ENCODE measurements at regions not wholly inside any gene's neighbourhood (a gene's known extent, or its start where the extent isn't known, plus 50 kb on each side); places are given as distances from the start of the nearest gene placed in this dataset.

DNA sequence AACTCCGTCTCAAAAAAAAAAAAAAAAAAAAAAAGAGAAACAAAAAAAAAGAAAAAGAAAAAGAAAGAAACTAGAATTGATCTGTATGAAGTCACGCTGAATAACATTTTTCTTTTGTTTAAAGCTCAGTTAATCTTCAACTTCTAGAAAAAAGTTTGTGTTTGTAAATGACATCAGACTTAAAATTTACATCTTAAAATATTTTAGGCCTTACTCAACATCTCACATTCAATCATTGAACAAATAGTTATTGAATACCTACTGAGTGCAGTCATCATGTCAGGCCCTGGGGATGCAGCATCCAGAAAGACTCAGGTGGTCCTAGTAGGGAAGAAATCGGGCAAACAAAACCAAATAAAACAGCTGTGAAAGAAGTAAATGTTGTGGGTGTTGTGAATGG is 292.3 kb upstream of the FANCL start:
- no peaks in the 10 kb centered on the region for H3K79me2 ChIP-seq (ENCODE audit: control insufficient read depth in 1 of 2, insufficient read depth in 2 of 2, low read length in 2 of 2)
- no peak overlapping the region for H3K23ac ChIP-seq (ENCODE audit: insufficient read length)
- 0 out of 4 replicates have a peak overlapping the region, but pooled peaks of 1 of the 2 experiments have one; percentile 48 for H3K4me2 ChIP-seq (ENCODE audit: insufficient read depth in 1 of 2, low read depth in 2 of 2, low read length in 2 of 2)
- no peak overlapping the region for H3K56ac ChIP-seq (replicated peaks; ENCODE audit: insufficient read length, low read depth, low read length)
- peak overlapping the region; percentile 36; the same call in 1 of the 2 replicates for H3K18ac ChIP-seq (ENCODE audit: extremely low read depth, low read length)
- H3K4ac ChIP-seq (replicated peaks; ENCODE audit: insufficient read length, low read depth, low read length), result no peak overlapping the region
- peak overlapping the region; percentile 96; the same call in 1 of the 2 replicates for H2AK5ac ChIP-seq (ENCODE audit: low read depth, low read length)
- H2BK20ac ChIP-seq (ENCODE audit: low read length), result peak overlapping the region; percentile 96; the same call in 1 of the 2 replicates
- no peaks in the 10 kb centered on the region for H3K36me3 ChIP-seq (ENCODE audit: control insufficient read depth in 2 of 4, insufficient read depth in 4 of 4, low read length in 3 of 4)
- H4K91ac ChIP-seq (replicated peaks; ENCODE audit: insufficient read length, low read length), result peak overlapping the region; percentile 16
- H3K14ac ChIP-seq (ENCODE audit: insufficient read length), result no peak overlapping the region
- H2BK5ac ChIP-seq (ENCODE audit: low read depth, low read length), result peak overlapping the region; percentile 97; the same call in 1 of the 2 replicates
- H4K5ac ChIP-seq (ENCODE audit: insufficient read length, low read depth, low read length), result no peak overlapping the region
- no peaks in the 10 kb centered on the region for H3K9me3 ChIP-seq (ENCODE audit: insufficient read depth in 2 of 2, low read depth in 1 of 2, low read length in 1 of 2)
- H3K79me1 ChIP-seq (ENCODE audit: low read depth, low read length), result no peaks in the 10 kb centered on the region
- TF ChIP-seq RNF2 (IDR thresholded peaks at IDR 0.05; ENCODE audit: borderline replicate concordance, low read depth, low read length, missing control alignments, poor library complexity, severe bottlenecking), result no peak
- TF ChIP-seq YY1 (IDR thresholded peaks at IDR 0.05; ENCODE audit: low read depth, low read length), result no peak
- no peak for TF ChIP-seq RBBP5 (IDR thresholded peaks at IDR 0.05; ENCODE audit: borderline replicate concordance, low read depth, low read length)
- TF ChIP-seq CBX8 (IDR thresholded peaks at IDR 0.05; ENCODE audit: borderline replicate concordance, low read depth, low read length), result no peak
- no peak for TF ChIP-seq KDM5A (IDR thresholded peaks at IDR 0.05; ENCODE audit: low read length)
- TF ChIP-seq RAD21 (IDR thresholded peaks at IDR 0.05 in 1 of 2, conservative IDR thresholded peaks at IDR 0.05 in 1 of 2; ENCODE audit: low read depth in 2 of 2, low read length in 2 of 2), result no peak
- TF ChIP-seq CHD1 (IDR thresholded peaks at IDR 0.05; ENCODE audit: low read depth, low read length), result no peak
- TF ChIP-seq SIRT6 (IDR thresholded peaks at IDR 0.05; ENCODE audit: low read length), result no peak
- TF ChIP-seq POU5F1 (IDR thresholded peaks at IDR 0.05; ENCODE audit: low read depth, low read length), result no peak
- TF ChIP-seq SIX5 (IDR thresholded peaks at IDR 0.05; ENCODE audit: low read depth, low read length), result no peak
- TF ChIP-seq GTF2F1 (IDR thresholded peaks at IDR 0.05; ENCODE audit: borderline replicate concordance, low read depth, low read length), result no peak
- no peak for TF ChIP-seq CTBP2 (IDR thresholded peaks at IDR 0.05; ENCODE audit: borderline replicate concordance, insufficient read depth, insufficient read length, low read length)
- TF ChIP-seq SP1 (IDR thresholded peaks at IDR 0.05; ENCODE audit: low read depth, low read length), result no peak
- TF ChIP-seq TEAD4 (IDR thresholded peaks at IDR 0.05; ENCODE audit: low read depth, low read length), result no peak
- no peak overlapping the region for H3K4me3 ChIP-seq (ENCODE audit: extremely low read depth in 1 of 4, insufficient read depth in 2 of 4, low read depth in 3 of 4, low read length in 4 of 4)
- no peak overlapping the region for H4K8ac ChIP-seq (ENCODE audit: extremely low read depth, insufficient read depth, low read length)
- H2BK12ac ChIP-seq (ENCODE audit: low read depth, low read length), result peak overlapping the region; percentile 92
- peaks cover 0 to 27% (median 19%) of the 10 kb centered on the region in 4 experiments for H3K4me1 ChIP-seq (replicated peaks in 1 of 4; ENCODE audit: control insufficient read depth in 3 of 4, insufficient read depth in 4 of 4, low read length in 3 of 4)
- 81% methylated on average over 2 of the region's 3 CpGs; no CpG with 5 or more reads in 1 of the 2 experiments for WGBS, 2 experiments (ENCODE audit: extremely low coverage in 1 of 2, insufficient coverage in 1 of 2, insufficient read length in 1 of 2, insufficient replicate concordance in 2 of 2, low coverage in 1 of 2, low lambda C conversion rate in 2 of 2, missing lambda C conversion rate in 1 of 2)
- H2BK120ac ChIP-seq (replicated peaks; ENCODE audit: low read depth, low read length), result peak overlapping the region; percentile 60
- H3K23me2 ChIP-seq (ENCODE audit: low read depth, low read length), result 0 out of 2 replicates have a peak, but pooled peaks cover 2% of the 10 kb centered on the region
- no peak for FAIRE-seq
- no peak overlapping the region for H2AFZ ChIP-seq (ENCODE audit: low read length)
- no peak overlapping the region for H3K9ac ChIP-seq (replicated peaks in 1 of 4; ENCODE audit: extremely low read depth in 1 of 4, low read depth in 3 of 4, low read length in 3 of 4)
- ChIA-PET CTCF (ENCODE audit: partially characterized antibody) (interaction anchor here (1.4 kb wide), 1 partner anchor 11 kb away, joined by 5 read pairs; no protein-coding TSS in a partner anchor), POLR2A (ENCODE audit: partially characterized antibody) (interaction anchor here (0.8 kb wide), 1 partner anchor 17 kb away, joined by 3 read pairs; no protein-coding TSS in a partner anchor)
- no peak overlapping the region for H3K27ac ChIP-seq (ENCODE audit: low read depth, low read length)
- no peaks in the 10 kb centered on the region for H4K20me1 ChIP-seq (replicated peaks in 1 of 2; ENCODE audit: control insufficient read depth in 1 of 2, insufficient read depth in 2 of 2, low read length in 2 of 2)
- H2BK15ac ChIP-seq (ENCODE audit: low read length), result no peak overlapping the region
- no peaks in the 10 kb centered on the region for H3K27me3 ChIP-seq (replicated peaks in 1 of 4; ENCODE audit: control insufficient read depth in 3 of 4, extremely low read depth in 1 of 4, insufficient read depth in 3 of 4, low read length in 3 of 4)
- DNase-seq (ENCODE audit: low read depth in 1 of 2, low spot score in 2 of 2), result no peak
